ENCODE measurements at regions not wholly inside any gene's neighbourhood (a gene's known extent, or its start where the extent isn't known, plus 50 kb on each side); places are given as distances from the start of the nearest gene placed in this dataset.
A peak's percentile ranks its signal among the peaks of the same experiment; 100 is the strongest.

DNA sequence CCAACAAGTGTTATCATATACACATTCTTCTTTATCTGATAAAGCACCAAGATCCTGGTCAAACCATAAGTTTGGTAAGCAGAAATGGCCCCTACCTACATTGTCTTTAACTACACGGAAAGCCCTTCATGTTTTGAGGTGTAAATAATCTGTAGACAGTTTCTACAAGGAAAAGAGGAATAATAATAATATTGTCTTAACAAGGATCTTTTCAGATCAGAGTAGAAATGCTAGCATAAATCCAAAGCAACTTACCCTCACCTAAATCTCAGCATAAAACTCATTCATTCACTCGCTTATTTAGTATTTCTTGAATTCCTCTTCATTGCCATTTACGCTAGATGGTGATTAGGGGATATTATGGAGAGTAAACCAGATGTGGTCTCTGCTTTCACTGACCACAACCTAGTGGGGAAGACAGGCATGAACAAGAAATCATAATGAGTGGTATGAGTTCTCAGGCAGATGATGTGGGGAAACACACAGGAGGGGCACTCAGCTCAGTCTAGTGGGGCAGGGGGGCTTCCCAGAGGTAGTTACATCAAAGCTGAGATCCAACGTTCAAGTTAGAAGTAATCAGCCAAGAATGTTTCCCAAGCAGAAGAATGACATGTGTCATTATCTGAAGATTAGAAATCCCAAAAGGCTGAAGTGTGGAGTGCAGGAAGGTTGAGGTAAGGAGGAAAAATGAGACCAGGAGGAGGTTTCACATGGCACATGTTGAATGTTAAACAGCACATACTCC is 65.4 kb upstream of the ZC3H12C start:
- H3K18ac ChIP-seq (ENCODE audit: low read depth in 1 of 2, low read length in 2 of 2), result no peak overlapping the region
- H2BK5ac ChIP-seq (ENCODE audit: low read depth, low read length, poor library complexity, severe bottlenecking), result no peak overlapping the region
- 86% methylated on average over 2 of the region's 4 CpGs for WGBS
- peaks cover 14% of the 10 kb centered on the region for H3K9me3 ChIP-seq (ENCODE audit: control insufficient read depth, low read length)
- H3K36me3 ChIP-seq (ENCODE audit: control insufficient read depth in 1 of 2, insufficient read depth in 2 of 2, low read depth in 1 of 2, low read length in 2 of 2), result no peaks in the 10 kb centered on the region
- no peak overlapping the region for H3K4me2 ChIP-seq (ENCODE audit: low read length, poor library complexity, severe bottlenecking)
- no peak for DNase-seq
- no peak overlapping the region for H4K91ac ChIP-seq (ENCODE audit: low read length)
- no peak overlapping the region for H2AFZ ChIP-seq (ENCODE audit: low read depth, low read length)
- no peak overlapping the region for H2BK120ac ChIP-seq (ENCODE audit: low read depth, low read length)
- no peaks in the 10 kb centered on the region for H3K4me1 ChIP-seq (ENCODE audit: control insufficient read depth, insufficient read depth, low read depth, low read length)
- H2BK12ac ChIP-seq (ENCODE audit: low read length in 2 of 2), result no peak overlapping the region
- no peak overlapping the region for H3K14ac ChIP-seq (ENCODE audit: low read length in 2 of 2)
- no peaks in the 10 kb centered on the region for H3K27me3 ChIP-seq (ENCODE audit: control insufficient read depth in 1 of 2, insufficient read depth in 1 of 2, low read length in 2 of 2)
- no peak overlapping the region for H3K9ac ChIP-seq (ENCODE audit: low read length)
- H2AK5ac ChIP-seq (ENCODE audit: low read length, severe bottlenecking), result no peak overlapping the region
- H4K8ac ChIP-seq (ENCODE audit: low read length), result no peak overlapping the region
- H3K4me3 ChIP-seq (ENCODE audit: insufficient read depth in 1 of 2, low read depth in 1 of 2, low read length in 2 of 2), result no peak overlapping the region
- no peak overlapping the region for H3K23ac ChIP-seq (ENCODE audit: low read length in 2 of 2)
- no peak overlapping the region for H2BK15ac ChIP-seq (ENCODE audit: low read depth, poor library complexity, severe bottlenecking)
- no peak overlapping the region for H3K4ac ChIP-seq (ENCODE audit: low read depth in 1 of 2, low read length in 2 of 2)
- H3K79me1 ChIP-seq (replicated peaks; ENCODE audit: low read length, poor library complexity, severe bottlenecking), result no peaks in the 10 kb centered on the region
- H3K27ac ChIP-seq (ENCODE audit: low read length, poor library complexity, severe bottlenecking), result no peak overlapping the region

- 100% methylated on average over 2 of the region's 2 CpGs for WGBS
These were observed 64.3 kb upstream of the ZC3H12C start for GRCh38 chr11:110028921-110029320.

GRCh38 chr11:110029714-110030113 is 63.5 kb upstream of the ZC3H12C start:
- Histone ChIP-seq H3K4me2 (ENCODE audit: low read length, poor library complexity, severe bottlenecking) (no peak overlapping the region), H3K4me3 (ENCODE audit: insufficient read depth in 1 of 2, low read depth in 1 of 2, low read length in 2 of 2) (no peak overlapping the region), H3K9me3 (ENCODE audit: control insufficient read depth, low read length) (peaks cover 14% of the 10 kb centered on the region), H4K91ac (ENCODE audit: low read length) (no peak overlapping the region), H3K4me1 (ENCODE audit: control insufficient read depth, insufficient read depth, low read depth, low read length) (no peaks in the 10 kb centered on the region), H2BK5ac (ENCODE audit: low read depth, low read length, poor library complexity, severe bottlenecking) (no peak overlapping the region), H3K14ac (ENCODE audit: low read length in 2 of 2) (no peak overlapping the region), H3K36me3 (ENCODE audit: control insufficient read depth in 1 of 2, insufficient read depth in 2 of 2, low read depth in 1 of 2, low read length in 2 of 2) (no peaks in the 10 kb centered on the region), H2BK15ac (ENCODE audit: low read depth, poor library complexity, severe bottlenecking) (no peak overlapping the region), H3K18ac (ENCODE audit: low read depth in 1 of 2, low read length in 2 of 2) (no peak overlapping the region), H3K23ac (ENCODE audit: low read length in 2 of 2) (no peak overlapping the region), H4K8ac (ENCODE audit: low read length) (no peak overlapping the region), H3K4ac (ENCODE audit: low read depth in 1 of 2, low read length in 2 of 2) (no peak overlapping the region), H3K27me3 (ENCODE audit: control insufficient read depth in 1 of 2, insufficient read depth in 1 of 2, low read length in 2 of 2) (no peaks in the 10 kb centered on the region), H2BK12ac (ENCODE audit: low read length in 2 of 2) (no peak overlapping the region), H3K27ac (ENCODE audit: low read length, poor library complexity, severe bottlenecking) (no peak overlapping the region), H2AFZ (ENCODE audit: low read depth, low read length) (no peak overlapping the region), H2BK120ac (ENCODE audit: low read depth, low read length) (no peak overlapping the region), H2AK5ac (ENCODE audit: low read length, severe bottlenecking) (no peak overlapping the region), H3K79me1 (replicated peaks; ENCODE audit: low read length, poor library complexity, severe bottlenecking) (no peaks in the 10 kb centered on the region), H3K9ac (ENCODE audit: low read length) (no peak overlapping the region)
- 86% methylated on average over 6 of the region's 6 CpGs for WGBS
- no peak for DNase-seq

More at GRCh38 chr11:110028921-110029320, 64.3 kb upstream of the ZC3H12C start:
- Histone ChIP-seq H3K14ac (ENCODE audit: low read length in 2 of 2) (no peak overlapping the region), H3K27ac (ENCODE audit: low read length, poor library complexity, severe bottlenecking) (no peak overlapping the region), H3K79me1 (replicated peaks; ENCODE audit: low read length, poor library complexity, severe bottlenecking) (no peaks in the 10 kb centered on the region), H3K4me1 (ENCODE audit: control insufficient read depth, insufficient read depth, low read depth, low read length) (no peaks in the 10 kb centered on the region), H3K9me3 (ENCODE audit: control insufficient read depth, low read length) (peaks cover 14% of the 10 kb centered on the region), H3K4me2 (ENCODE audit: low read length, poor library complexity, severe bottlenecking) (no peak overlapping the region), H2AFZ (ENCODE audit: low read depth, low read length) (no peak overlapping the region), H3K4ac (ENCODE audit: low read depth in 1 of 2, low read length in 2 of 2) (no peak overlapping the region), H3K36me3 (ENCODE audit: control insufficient read depth in 1 of 2, insufficient read depth in 2 of 2, low read depth in 1 of 2, low read length in 2 of 2) (no peaks in the 10 kb centered on the region), H2AK5ac (ENCODE audit: low read length, severe bottlenecking) (no peak overlapping the region), H2BK12ac (ENCODE audit: low read length in 2 of 2) (no peak overlapping the region), H3K18ac (ENCODE audit: low read depth in 1 of 2, low read length in 2 of 2) (no peak overlapping the region), H4K91ac (ENCODE audit: low read length) (no peak overlapping the region), H3K9ac (ENCODE audit: low read length) (no peak overlapping the region), H3K4me3 (ENCODE audit: insufficient read depth in 1 of 2, low read depth in 1 of 2, low read length in 2 of 2) (no peak overlapping the region), H3K23ac (ENCODE audit: low read length in 2 of 2) (no peak overlapping the region), H3K27me3 (ENCODE audit: control insufficient read depth in 1 of 2, insufficient read depth in 1 of 2, low read length in 2 of 2) (no peaks in the 10 kb centered on the region), H2BK15ac (ENCODE audit: low read depth, poor library complexity, severe bottlenecking) (no peak overlapping the region), H2BK120ac (ENCODE audit: low read depth, low read length) (no peak overlapping the region), H4K8ac (ENCODE audit: low read length) (no peak overlapping the region), H2BK5ac (ENCODE audit: low read depth, low read length, poor library complexity, severe bottlenecking) (no peak overlapping the region)
- no peak for DNase-seq

DNA sequence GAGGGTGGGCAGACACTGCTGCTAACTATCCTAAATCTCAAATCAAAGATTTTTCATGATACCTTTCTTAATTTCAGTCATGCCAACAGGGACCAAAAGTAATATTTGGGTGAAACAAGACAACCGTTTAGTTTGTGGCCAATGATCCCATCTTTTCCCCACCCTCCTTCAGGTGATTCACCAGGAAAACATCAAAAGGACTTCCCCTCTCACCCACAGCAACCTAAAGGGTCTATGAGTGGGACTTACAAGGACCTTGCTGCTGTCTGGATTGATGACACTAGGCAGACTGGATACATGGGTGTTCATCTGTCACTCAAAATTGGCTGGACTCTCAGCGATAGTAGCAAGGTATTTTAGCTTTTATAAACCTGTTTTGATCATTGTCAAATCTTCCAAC is 62.0 kb upstream of the ZC3H12C start:
- no peak overlapping the region for H2BK5ac ChIP-seq (ENCODE audit: low read depth, low read length, poor library complexity, severe bottlenecking)
- H4K8ac ChIP-seq (ENCODE audit: low read length), result no peak overlapping the region
- H3K4ac ChIP-seq (ENCODE audit: low read depth in 1 of 2, low read length in 2 of 2), result no peak overlapping the region
- no peak overlapping the region for H3K4me2 ChIP-seq (ENCODE audit: low read length, poor library complexity, severe bottlenecking)
- no peaks in the 10 kb centered on the region for H3K79me1 ChIP-seq (replicated peaks; ENCODE audit: low read length, poor library complexity, severe bottlenecking)
- no peak overlapping the region for H3K18ac ChIP-seq (ENCODE audit: low read depth in 1 of 2, low read length in 2 of 2)
- H3K9ac ChIP-seq (ENCODE audit: low read length), result no peak overlapping the region
- H3K23ac ChIP-seq (ENCODE audit: low read length in 2 of 2), result no peak overlapping the region
- no peak overlapping the region for H3K4me3 ChIP-seq (ENCODE audit: insufficient read depth in 1 of 2, low read depth in 1 of 2, low read length in 2 of 2)
- H3K27me3 ChIP-seq (ENCODE audit: control insufficient read depth in 1 of 2, insufficient read depth in 1 of 2, low read length in 2 of 2), result no peaks in the 10 kb centered on the region
- 45% methylated on average over 1 of the region's 2 CpGs for WGBS
- H2AK5ac ChIP-seq (ENCODE audit: low read length, severe bottlenecking), result no peak overlapping the region
- H3K4me1 ChIP-seq (ENCODE audit: control insufficient read depth, insufficient read depth, low read depth, low read length), result no peaks in the 10 kb centered on the region
- no peak overlapping the region for H2BK15ac ChIP-seq (ENCODE audit: low read depth, poor library complexity, severe bottlenecking)
- no peak for DNase-seq
- no peak overlapping the region for H2BK120ac ChIP-seq (ENCODE audit: low read depth, low read length)
- H3K27ac ChIP-seq (ENCODE audit: low read length, poor library complexity, severe bottlenecking), result no peak overlapping the region
- no peak overlapping the region for H2AFZ ChIP-seq (ENCODE audit: low read depth, low read length)
- no peak overlapping the region for H2BK12ac ChIP-seq (ENCODE audit: low read length in 2 of 2)
- H3K36me3 ChIP-seq (ENCODE audit: control insufficient read depth in 1 of 2, insufficient read depth in 2 of 2, low read depth in 1 of 2, low read length in 2 of 2), result no peaks in the 10 kb centered on the region
- H3K9me3 ChIP-seq (ENCODE audit: control insufficient read depth, low read length), result peaks cover 14% of the 10 kb centered on the region
- H3K14ac ChIP-seq (ENCODE audit: low read length in 2 of 2), result peak overlapping the region in 1 of 2 experiments; percentile 78
- H4K91ac ChIP-seq (ENCODE audit: low read length), result no peak overlapping the region

Measured in mesenchymal stem cell (in vitro differentiated cells and primary cell).